Fibroblast of lung (primary cell): ENCODE measurements at regions not wholly inside any gene's neighbourhood (a gene's known extent, or its start where the extent isn't known, plus 50 kb on each side); places are given as distances from the start of the nearest gene placed in this dataset.

Experiments used
- EZH2 ChIP-seq: IDR thresholded peaks from 2 replicates; pipeline ENCODE4 v1.5.1; 2012; ENCODE audit warnings: low read length, control low read depth, mild to moderate bottlenecking; ENCODE audit errors: missing control alignments
- TF ChIP-seq, protein P1 (sequence below), 2 donors: IDR thresholded peaks in 1 of 2; conservative IDR thresholded peaks in 1 of 2; 1 replicate in 1 of 2; 2 replicates in 1 of 2; pipeline ENCODE4 v1.5.1; 2011 to 2012; ENCODE audit warnings: low read length in 2 of 2, control low read depth in 1 of 2, inconsistent platforms in 1 of 2, low read depth in 1 of 2, mild to moderate bottlenecking in 1 of 2

DNA sequence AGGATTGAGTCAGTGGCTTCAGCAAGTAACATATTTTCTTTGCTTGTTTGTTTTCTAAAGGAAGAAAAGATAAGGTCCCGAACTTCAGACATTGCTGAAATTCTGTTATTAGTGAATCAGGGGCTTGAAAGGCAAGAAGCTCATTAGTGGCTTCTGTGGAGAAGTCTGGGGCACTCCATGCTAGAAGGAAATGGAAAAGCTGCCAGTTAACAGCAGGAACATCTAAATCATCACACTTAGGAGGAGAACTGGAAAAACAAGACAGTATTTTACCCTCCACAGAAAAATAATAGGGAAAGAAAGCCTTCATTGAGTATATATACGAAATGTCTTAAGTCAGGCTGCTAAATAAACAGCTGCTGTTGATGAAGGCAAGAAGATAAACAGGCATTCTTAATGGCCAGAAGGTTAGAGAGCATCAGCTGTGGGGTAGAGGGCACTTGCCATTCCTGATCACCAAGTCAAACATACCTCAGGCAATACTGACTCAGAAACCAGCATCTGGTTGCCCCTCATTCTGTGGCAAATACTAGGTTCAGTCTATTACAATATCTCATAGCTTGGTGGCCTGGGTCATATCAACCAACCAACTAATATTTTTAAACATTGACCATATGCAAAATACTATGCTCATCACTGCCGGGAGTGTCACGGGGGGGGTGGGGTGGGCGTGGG is 143.2 kb upstream of the TENT5A start:
- TF ChIP-seq EZH2: no peak
- TF ChIP-seq, protein P1, sequence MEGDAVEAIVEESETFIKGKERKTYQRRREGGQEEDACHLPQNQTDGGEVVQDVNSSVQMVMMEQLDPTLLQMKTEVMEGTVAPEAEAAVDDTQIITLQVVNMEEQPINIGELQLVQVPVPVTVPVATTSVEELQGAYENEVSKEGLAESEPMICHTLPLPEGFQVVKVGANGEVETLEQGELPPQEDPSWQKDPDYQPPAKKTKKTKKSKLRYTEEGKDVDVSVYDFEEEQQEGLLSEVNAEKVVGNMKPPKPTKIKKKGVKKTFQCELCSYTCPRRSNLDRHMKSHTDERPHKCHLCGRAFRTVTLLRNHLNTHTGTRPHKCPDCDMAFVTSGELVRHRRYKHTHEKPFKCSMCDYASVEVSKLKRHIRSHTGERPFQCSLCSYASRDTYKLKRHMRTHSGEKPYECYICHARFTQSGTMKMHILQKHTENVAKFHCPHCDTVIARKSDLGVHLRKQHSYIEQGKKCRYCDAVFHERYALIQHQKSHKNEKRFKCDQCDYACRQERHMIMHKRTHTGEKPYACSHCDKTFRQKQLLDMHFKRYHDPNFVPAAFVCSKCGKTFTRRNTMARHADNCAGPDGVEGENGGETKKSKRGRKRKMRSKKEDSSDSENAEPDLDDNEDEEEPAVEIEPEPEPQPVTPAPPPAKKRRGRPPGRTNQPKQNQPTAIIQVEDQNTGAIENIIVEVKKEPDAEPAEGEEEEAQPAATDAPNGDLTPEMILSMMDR (conservative IDR thresholded peaks at IDR 0.05 in 1 of 2, IDR thresholded peaks at IDR 0.05 in 1 of 2; ENCODE audit: low read depth in 1 of 2, low read length in 2 of 2): no peak
